Activated CD4-positive, CD25-positive, alpha-beta regulatory T cell treated with anti-CD3 and anti-CD28 coated beads, Interleukin-2, amount 50 U/mL, for 24 hours (primary cell): ENCODE measurements at regions not wholly inside any gene's neighbourhood (a gene's known extent, or its start where the extent isn't known, plus 50 kb on each side); places are given as distances from the start of the nearest gene placed in this dataset.
"Not testable (repeated sequence)": the region's sequence is repeated elsewhere in the genome, so short reads cannot be mapped to it uniquely, and the experiment has no call there.

Source experiments
- ATAC-seq, 2 donors: fragments of 150-1000 bp; cut with Tn5 transposase; one replicate each; pipeline ENCODE4 v1.10.0; 2021; ENCODE audit warnings: mild to moderate bottlenecking in 1 of 2, moderate library complexity in 1 of 2

DNA sequence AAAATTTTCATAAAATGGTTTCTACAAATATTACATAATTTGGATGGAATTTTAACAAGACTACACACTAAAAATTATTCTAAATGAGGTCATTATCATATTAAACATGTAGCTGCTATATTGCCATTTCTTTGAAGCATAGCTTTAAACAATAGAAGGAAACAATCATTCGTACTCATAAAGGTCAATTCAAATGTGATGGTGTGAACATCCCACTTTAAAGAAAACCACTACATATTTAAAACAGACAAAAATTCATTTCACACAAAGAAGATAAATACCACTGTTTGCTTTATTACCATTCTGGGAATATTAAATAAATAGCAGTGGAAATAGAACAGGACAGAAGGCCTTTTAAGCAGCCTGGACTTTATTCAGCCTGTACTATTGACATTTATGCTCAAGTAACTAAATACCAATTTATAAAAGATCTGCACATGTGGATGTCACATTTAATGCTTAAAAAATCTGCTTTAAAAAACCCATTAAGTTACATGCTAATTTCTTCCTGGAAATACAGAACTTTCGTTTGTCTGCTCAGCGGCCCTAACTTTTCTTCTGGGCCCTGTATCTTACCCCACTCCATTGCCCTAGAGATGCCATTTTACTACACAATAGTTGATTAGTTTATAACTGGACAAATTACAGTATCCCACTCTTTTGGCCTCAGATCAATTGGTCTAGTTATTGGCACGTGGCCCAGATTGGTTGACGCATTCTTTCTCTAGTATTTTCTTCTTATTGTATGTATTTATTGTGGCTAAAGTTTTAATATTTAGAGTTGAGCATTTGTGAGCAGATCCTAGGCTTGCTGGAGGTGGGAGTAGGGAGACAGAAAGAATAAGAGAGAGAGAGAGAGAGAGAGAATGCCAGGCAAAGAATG, 215.1 kb upstream of the SPRY2 start:
- ATAC-seq, result no peak

DNA sequence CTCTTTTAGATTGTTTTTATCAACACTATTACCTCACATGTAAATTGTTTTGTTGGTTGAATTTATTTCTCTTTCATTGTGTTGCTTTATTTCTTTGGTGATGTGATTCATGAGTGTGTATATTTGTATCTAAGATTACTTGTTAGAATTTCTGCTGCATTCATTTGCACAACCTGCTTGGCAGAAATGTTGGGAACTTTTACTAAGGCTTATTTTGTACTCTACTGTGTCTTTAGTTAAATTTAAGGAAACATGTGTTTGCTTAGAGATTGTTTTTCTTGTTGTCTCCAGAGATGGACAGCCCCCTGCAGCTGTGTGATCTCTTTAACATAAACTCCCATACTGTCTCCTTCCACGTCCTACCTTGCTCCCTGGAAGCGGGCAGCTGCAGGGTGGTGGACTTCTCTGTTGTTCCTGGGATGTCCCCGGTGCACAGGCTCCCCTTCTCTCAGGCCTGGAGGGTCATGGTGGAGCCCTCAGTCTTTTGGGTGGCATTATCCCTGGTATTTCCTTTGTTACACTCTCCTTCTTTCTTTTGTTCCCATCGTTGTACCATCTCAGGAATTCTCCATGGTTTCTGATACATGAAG, 212.0 kb upstream of the SPRY2 start:
- no peak for ATAC-seq

- no peak for ATAC-seq
Observed at GRCh38 chr13:80551650-80552497, 210.9 kb upstream of the SPRY2 start.

GRCh38 chr13:80550971-80551441, 210.1 kb upstream of the SPRY2 start:
- no peak for ATAC-seq

DNA sequence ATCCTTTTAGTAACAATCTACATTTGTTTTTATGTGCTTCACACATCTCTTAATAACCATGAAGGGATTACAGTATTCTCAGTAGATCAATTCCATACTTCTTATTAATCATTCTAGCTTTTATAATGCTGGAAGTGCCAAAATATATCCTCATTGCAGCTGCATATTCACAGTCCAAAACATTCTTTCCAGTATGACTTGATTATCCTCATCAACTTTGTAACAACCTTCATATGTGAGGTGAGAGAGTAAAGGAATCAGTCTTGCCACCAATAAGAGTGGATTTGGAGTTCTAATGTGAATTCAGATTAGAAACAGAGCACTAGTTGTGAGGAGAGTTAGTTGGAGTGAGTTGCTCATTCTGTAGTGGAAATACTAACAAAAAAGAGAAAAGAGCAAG, 208.0 kb upstream of the SPRY2 start:
- no peak for ATAC-seq

- ATAC-seq, result no peak
Observed at GRCh38 chr13:80547885-80548825, 207.2 kb upstream of the SPRY2 start.

DNA sequence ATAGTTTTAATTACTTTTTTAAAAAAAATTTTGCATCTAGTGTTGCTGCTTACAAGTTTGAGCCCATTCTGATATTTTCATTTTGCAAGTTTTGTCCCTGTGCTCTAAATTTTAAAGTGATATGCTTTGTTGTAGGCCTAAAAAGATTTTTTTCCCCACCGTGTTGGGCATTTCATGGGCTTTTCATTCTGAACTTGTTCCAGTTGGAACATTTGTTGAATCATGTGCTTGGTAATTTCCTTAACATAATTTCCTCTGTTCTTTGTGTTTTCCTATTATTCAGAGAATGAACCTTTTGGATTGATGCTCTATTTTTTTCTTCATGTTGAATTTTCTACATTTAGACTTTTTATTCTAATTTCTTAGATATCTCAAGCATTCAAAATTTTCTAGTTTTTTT, 206.4 kb upstream of the SPRY2 start:
- no peak for ATAC-seq

DNA sequence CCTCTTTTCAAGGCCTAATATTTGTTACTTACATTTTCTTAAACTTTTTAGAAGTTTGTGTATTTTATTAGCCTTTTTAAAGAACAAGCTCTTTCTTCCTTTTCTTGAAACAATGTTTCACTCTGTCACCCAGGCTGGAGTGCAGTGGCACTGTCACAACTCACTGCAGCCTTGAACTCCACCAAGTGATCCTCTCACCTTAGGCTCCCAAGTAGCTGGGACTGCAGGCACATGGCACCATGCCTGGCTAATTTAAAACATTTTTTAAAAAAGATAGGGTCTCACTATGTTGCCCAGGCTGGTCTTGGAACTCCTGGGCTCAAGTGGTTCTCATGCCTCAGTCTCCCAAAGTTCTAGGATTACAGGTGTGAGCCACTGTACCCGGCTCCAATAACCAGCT, 192.2 kb upstream of the SPRY2 start:
- no peak for ATAC-seq

DNA sequence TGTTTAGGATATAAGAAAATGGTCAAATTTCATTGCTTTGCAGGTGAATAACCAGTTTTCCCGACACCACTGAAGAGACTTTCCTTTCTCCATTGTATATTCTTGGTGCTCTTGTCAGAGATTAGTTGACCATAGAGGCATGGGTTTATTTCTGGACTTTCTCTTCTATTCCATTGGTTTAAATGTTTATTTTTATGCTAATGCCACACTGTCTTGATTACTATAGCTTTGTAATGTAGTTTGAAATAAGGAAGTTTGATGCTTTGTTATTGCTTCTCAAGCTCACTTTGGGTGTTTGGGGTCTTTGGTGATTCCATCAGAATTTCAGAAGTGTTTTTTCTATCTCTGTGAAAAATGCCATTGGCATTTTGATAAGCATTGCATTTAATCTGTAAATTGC, 190.0 kb upstream of the SPRY2 start:
- no peak for ATAC-seq

- ATAC-seq, result no peak
Observed at GRCh38 chr13:80530191-80530590, 189.3 kb upstream of the SPRY2 start.

DNA sequence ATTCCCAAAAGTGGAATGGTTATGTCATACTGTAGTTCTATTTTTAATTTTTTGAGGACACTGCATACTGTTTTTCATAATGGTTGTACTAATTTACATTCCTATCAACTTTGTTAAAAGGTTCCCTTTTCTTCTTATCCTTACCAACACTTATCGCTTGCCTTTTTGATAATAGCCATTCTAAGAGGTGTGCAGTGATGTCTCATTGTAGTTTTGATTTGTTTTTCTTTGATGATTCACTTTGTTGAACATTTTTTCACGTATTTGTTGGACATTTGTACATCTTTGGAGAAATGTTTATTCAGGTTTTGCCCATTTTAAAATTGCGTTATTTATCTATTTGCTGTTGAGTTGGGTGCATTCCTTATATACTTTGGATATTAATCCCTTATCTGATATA, 188.8 kb upstream of the SPRY2 start:
- no peak for ATAC-seq

- no peak for ATAC-seq
Observed at GRCh38 chr13:80528733-80529132, 187.8 kb upstream of the SPRY2 start.

DNA sequence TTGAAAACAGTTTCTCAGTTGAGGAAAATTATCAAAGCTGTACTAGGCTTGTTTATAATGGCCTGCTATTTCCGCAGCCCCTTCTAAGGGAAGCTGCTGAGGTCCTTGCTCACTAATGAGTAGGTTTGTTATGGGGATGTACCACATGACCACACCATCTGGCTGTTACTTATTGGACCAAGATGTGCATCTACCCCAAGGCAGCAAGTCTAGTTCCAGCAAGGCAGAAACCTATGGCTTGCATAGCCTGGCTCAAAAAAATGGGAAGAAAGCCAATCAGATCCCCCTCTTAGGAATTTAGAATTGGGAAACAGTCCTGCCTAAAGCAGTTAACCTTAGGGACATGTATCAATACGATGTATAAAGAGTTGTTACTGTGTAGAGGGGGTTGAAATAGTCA, 186.5 kb upstream of the SPRY2 start:
- ATAC-seq, result no peak

GRCh38 chr13:80524447-80525215, 183.7 kb upstream of the SPRY2 start:
- no peak for ATAC-seq

DNA sequence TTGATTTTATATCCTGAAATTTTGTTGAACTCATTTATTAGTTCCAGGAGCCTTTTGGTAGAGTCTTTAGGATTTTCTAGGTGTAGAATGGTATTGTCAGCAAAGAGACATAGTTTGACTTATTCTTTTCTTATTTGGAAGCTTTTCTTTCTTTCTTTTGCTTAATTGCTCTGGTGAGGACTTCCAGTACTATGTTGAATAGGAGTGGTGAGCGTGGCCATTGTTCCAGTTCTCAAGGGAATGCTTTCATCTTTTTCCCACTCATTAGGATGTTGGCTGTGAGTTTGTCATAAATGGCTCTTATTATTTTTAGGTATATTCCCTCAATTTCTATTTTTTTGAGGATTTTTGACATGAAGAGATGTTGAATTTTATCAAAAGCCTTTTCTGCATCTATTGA, 182.2 kb upstream of the SPRY2 start:
- ATAC-seq, result no peak

DNA sequence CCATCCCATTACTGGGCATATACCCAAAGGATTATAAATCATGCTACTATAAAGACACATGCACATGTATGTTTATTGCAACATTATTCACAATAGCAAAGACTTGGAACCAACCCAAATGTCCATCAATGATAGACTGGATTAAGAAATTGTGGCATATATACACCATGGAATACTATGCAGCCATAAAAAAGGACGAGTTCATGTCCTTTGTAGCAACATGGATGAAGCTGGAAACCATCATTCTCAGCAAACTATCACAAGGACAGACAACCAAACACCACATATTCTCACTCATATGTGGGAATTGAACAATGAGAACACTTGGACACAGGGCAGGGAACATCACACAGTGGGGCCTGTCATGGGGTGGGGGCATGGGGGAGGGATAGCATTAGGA, 181.5 kb upstream of the SPRY2 start:
- not testable (repeated sequence) for ATAC-seq

DNA sequence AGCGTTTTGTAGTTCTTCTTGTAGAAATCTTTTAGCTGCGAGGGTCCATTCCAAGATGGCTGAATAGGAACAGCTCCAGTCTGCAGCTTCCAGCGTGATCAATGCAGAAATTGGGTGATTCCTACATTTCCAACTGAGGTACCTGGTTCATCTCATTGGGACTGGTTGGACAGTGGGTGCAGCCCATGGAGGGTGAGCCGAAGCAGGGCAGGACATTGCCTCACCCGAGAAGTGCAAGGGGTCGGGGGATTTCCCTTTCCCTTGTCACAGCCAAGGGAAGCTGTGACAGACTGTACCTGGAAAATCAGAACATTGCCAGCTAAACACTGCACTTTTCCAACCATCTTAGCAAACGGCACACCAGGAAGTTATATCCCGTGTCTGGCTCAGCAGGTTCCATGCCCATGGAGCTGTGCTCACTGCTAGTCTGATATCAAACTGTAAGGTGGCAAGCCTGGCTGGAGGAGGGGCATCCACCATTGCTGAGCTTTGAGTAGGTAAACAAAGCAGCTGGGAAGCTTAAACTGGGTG, 176.0 kb upstream of the SPRY2 start:
- ATAC-seq, result no peak

DNA sequence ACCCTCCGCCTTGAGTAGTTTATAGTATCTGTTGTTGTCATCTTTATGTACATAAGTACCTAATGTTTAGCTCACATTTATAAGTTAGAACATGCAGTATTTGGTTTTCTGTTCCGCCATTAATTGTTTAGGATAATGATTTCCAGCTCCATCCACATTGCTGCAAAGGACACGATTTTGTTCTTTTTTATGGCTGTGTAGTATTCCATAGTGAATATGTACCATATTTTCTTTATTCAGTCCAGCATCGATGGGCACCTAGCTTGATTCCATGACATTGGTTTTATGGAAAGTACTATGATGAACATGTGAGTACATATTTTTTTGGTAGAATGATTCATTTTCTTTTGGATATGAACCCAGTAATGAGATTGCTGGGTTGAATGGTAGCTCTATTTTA, 174.4 kb upstream of the SPRY2 start:
- ATAC-seq, result no peak

DNA sequence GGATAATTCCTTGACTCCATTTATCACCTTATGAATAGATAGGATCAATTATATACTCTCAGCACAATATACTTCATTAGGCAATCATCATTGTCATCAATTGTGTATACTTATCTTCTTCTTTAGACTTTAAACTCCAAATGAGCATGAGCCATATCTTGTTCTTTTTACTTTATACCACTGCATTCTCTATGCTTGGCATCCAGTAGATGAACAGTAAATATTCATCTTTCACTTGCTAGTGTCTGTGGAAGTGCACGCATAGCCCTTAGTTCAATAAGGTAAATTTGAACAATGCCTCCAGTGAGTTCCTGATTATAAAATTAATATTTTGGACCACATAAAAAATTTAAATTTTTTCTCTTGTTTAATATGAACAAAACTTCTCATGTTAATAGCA, 172.3 kb upstream of the SPRY2 start:
- no peak for ATAC-seq

- ATAC-seq, result no peak
Observed at GRCh38 chr13:80510686-80511085, 169.8 kb upstream of the SPRY2 start.

DNA sequence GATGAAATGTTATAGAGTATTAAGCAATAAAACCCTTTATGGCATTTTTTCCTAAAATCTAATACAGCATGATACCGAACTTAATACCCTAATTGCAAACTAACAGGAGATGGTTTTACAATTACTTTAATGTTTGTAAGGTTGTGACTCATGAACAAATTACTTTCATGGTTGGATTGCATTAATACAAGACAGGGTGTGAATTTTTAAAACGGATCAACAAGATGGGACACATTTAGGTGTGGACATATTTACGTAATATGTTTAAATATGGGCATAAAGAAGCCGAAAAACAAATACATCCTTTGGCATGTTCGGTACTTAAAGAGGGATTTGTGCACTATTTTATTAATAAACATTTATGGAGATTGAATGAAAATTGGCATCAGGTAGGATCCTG, 168.3 kb upstream of the SPRY2 start:
- no peak for ATAC-seq
